OCI-LY1 (cell line): ENCODE measurements at regions not wholly inside any gene's neighbourhood (a gene's known extent, or its start where the extent isn't known, plus 50 kb on each side); places are given as distances from the start of the nearest gene placed in this dataset.

ENCODE experiments used
- H2AFZ ChIP-seq: fragments of 200-600 bp; sonication (generic), shearing (Covaris generic); 2 replicates; pipeline ENCODE4 v1.6.0; 2014; ENCODE audit warnings: antibody characterized with exemption, mild to moderate bottlenecking, low read length
- H3F3A ChIP-seq: fragments of 200-600 bp; sonication (generic), shearing (Covaris generic); 2 replicates; pipeline ENCODE4 v1.6.0; 2014; ENCODE audit warnings: mild to moderate bottlenecking, antibody characterized with exemption, low read length, moderate library complexity; ENCODE audit not compliant: insufficient read depth
- H3K27ac ChIP-seq: fragments of 200-600 bp; sonication (generic); 2 replicates; pipeline ENCODE4 v1.5.1; 2014; ENCODE audit warnings: low read length, mixed run types, mild to moderate bottlenecking, low read depth; ENCODE audit not compliant: poor library complexity, severe bottlenecking
- H3K27me3 ChIP-seq: fragments of 200-600 bp; sonication (generic); 2 replicates; pipeline ENCODE4 v1.6.0; 2014; ENCODE audit warnings: antibody characterized with exemption, mild to moderate bottlenecking, low read length, moderate library complexity; ENCODE audit not compliant: insufficient read depth
- H3K36me3 ChIP-seq: fragments of 200-600 bp; sonication (generic); 2 replicates; pipeline ENCODE4 v1.6.1; 2014; ENCODE audit warnings: mild to moderate bottlenecking, antibody characterized with exemption, low read length, moderate library complexity, mixed read lengths; ENCODE audit not compliant: insufficient read depth
- H3K4me1 ChIP-seq: fragments of 200-600 bp; sonication (generic); 2 replicates; pipeline ENCODE4 v1.5.1; 2014; ENCODE audit warnings: mild to moderate bottlenecking, low read length, moderate library complexity; ENCODE audit not compliant: insufficient read depth, severe bottlenecking
- H3K4me2 ChIP-seq: fragments of 200-600 bp; sonication (generic), shearing (Covaris generic); 2 replicates; pipeline ENCODE4 v1.6.1; 2014; ENCODE audit warnings: low read length
- H3K4me3 ChIP-seq: fragments of 200-600 bp; sonication (generic); 2 replicates; pipeline ENCODE4 v1.5.1; 2014; ENCODE audit warnings: low read length, low read depth, mild to moderate bottlenecking, mixed read lengths; ENCODE audit not compliant: poor library complexity, severe bottlenecking
- H3K79me2 ChIP-seq: fragments of 200-600 bp; shearing (Covaris generic); 2 replicates; pipeline ENCODE4 v1.6.1; 2016; ENCODE audit warnings: mixed run types, low read length, mixed read lengths; ENCODE audit not compliant: insufficient read depth
- H3K9ac ChIP-seq: fragments of 200-600 bp; sonication (generic), shearing (Covaris generic); 2 replicates; pipeline ENCODE4 v1.6.1; 2014; ENCODE audit warnings: mild to moderate bottlenecking, low read length, mixed read lengths
- H3K9me2 ChIP-seq: fragments of 200-600 bp; sonication (generic), shearing (Covaris generic); 2 replicates; pipeline ENCODE4 v1.6.1; 2014; ENCODE audit warnings: low read depth, mild to moderate bottlenecking, low read length, mixed read lengths
- H3K9me3 ChIP-seq: fragments of 200-600 bp; shearing (Covaris generic); 2 replicates; pipeline ENCODE4 v1.6.1; 2014; ENCODE audit warnings: low read length, mixed read lengths
- H4K20me1 ChIP-seq: fragments of 200-600 bp; sonication (generic), shearing (Covaris generic); 2 replicates; pipeline ENCODE4 v1.6.0; 2016; ENCODE audit warnings: mild to moderate bottlenecking, low read length; ENCODE audit not compliant: insufficient read depth
- EZH2 ChIP-seq: fragments of 200-600 bp; sonication (generic), shearing (Covaris generic); IDR thresholded peaks from 2 replicates; pipeline ENCODE4 v1.8.0; 2017; ENCODE audit warnings: borderline replicate concordance, mixed run types, mild to moderate bottlenecking, antibody characterized with exemption, low read length, moderate library complexity, mixed read lengths
- TF ChIP-seq, protein P1 (sequence below): fragments of 200-600 bp; sonication (generic), shearing (Covaris generic); IDR thresholded peaks from 2 replicates; pipeline ENCODE4 v1.5.1; 2017; ENCODE audit warnings: mild to moderate bottlenecking, antibody characterized with exemption, low read length, moderate library complexity, mixed read lengths

DNA sequence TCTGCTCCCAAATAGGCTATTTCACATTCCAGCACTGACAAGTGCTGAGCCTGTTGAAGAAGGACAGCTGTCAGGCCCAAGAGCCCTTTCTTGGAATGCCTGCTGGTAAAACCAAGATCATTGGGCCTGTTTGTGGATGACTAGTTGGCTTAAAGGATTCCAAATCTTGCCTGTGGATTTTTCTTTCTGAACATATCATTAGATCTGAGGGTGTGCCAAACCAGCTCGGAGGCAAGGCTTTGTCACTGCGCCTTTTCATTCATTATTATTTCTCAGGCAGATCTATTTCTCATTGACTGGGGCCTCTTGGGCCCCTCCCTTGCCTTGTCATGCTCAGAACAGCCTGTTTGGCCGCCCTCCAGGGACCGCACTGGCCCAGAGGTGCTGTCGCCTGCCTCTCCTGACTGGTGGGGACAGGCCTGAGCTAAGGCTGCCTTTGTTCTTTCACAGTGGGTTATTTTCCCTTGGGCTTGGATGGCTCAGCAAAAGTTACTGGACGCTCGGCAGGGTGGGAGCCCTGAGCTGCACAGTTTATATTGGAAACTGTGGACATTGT is 222.7 kb upstream of the SESN3 start:
- Histone ChIP-seq H3K27me3 (no peaks in the 10 kb centered on the region), H3K79me2 (no peaks in the 10 kb centered on the region), H3K4me2 (no peak overlapping the region), H3K4me1 (no peaks in the 10 kb centered on the region), H3F3A (no peaks in the 10 kb centered on the region), H4K20me1 (no peaks in the 10 kb centered on the region), H2AFZ (no peak overlapping the region), H3K4me3 (no peak overlapping the region), H3K9ac (no peak overlapping the region), H3K27ac (no peak overlapping the region), H3K9me2 (no peaks in the 10 kb centered on the region), H3K36me3 (no peaks in the 10 kb centered on the region), H3K9me3 (no peaks in the 10 kb centered on the region)
- TF ChIP-seq, protein P1, sequence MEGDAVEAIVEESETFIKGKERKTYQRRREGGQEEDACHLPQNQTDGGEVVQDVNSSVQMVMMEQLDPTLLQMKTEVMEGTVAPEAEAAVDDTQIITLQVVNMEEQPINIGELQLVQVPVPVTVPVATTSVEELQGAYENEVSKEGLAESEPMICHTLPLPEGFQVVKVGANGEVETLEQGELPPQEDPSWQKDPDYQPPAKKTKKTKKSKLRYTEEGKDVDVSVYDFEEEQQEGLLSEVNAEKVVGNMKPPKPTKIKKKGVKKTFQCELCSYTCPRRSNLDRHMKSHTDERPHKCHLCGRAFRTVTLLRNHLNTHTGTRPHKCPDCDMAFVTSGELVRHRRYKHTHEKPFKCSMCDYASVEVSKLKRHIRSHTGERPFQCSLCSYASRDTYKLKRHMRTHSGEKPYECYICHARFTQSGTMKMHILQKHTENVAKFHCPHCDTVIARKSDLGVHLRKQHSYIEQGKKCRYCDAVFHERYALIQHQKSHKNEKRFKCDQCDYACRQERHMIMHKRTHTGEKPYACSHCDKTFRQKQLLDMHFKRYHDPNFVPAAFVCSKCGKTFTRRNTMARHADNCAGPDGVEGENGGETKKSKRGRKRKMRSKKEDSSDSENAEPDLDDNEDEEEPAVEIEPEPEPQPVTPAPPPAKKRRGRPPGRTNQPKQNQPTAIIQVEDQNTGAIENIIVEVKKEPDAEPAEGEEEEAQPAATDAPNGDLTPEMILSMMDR = no peak
- no peak for TF ChIP-seq EZH2

DNA sequence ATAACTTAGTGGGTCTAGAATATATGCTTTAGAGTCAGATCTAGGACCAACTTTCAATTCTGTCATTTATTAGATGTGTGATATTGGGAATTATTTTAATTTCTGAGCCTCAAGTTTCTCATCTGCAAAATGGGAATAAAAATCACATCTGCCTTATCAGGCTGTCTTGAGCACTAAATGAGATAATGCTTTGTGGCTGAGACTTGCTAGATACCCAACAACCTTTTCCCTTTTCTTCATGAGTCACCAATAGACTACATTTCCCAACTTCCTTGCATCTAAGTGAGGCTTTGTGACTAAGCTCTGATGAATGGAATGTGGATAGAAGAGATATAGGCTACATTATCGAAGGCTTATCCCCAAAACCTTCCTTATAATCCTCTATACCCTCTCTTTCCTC is 220.7 kb upstream of the SESN3 start:
- TF ChIP-seq, protein P1 = no peak
- TF ChIP-seq EZH2 = no peak
- no peaks in the 10 kb centered on the region for H3F3A ChIP-seq
- no peaks in the 10 kb centered on the region for H4K20me1 ChIP-seq
- no peak overlapping the region for H2AFZ ChIP-seq
- no peaks in the 10 kb centered on the region for H3K9me3 ChIP-seq
- H3K79me2 ChIP-seq = no peaks in the 10 kb centered on the region
- H3K9ac ChIP-seq = no peak overlapping the region
- no peaks in the 10 kb centered on the region for H3K9me2 ChIP-seq
- H3K4me1 ChIP-seq = no peaks in the 10 kb centered on the region
- H3K27me3 ChIP-seq = no peaks in the 10 kb centered on the region
- no peak overlapping the region for H3K27ac ChIP-seq
- H3K4me3 ChIP-seq = no peak overlapping the region
- no peak overlapping the region for H3K4me2 ChIP-seq
- H3K36me3 ChIP-seq = no peaks in the 10 kb centered on the region

DNA sequence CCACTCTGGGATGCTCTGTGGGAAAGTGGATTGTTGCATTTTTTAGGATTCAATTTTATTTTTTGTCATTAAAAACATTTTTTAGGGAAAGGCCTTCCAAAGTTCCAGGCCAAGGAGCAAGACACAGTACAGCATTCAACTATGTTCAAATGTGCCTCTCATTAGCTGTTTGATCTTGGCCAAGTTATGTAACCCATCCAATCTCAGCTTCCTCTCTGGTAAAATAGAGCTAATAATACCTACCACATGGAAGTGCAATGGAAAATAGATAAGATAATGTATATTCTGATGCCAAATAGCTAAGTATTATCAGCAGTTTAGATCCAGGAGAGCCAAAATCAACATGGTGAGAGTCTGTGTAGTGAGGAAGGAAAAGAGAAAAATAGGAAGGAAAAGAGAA is 220.3 kb upstream of the SESN3 start:
- H3K9me3 ChIP-seq = no peaks in the 10 kb centered on the region
- TF ChIP-seq EZH2 = no peak
- TF ChIP-seq, protein P1 = no peak

More for the DNA sequence above, 220.3 kb upstream of the SESN3 start:
- H3K4me2 ChIP-seq = no peak overlapping the region
- no peak overlapping the region for H3K4me3 ChIP-seq
- H2AFZ ChIP-seq = no peak overlapping the region
- no peaks in the 10 kb centered on the region for H3K79me2 ChIP-seq
- no peak overlapping the region for H3K27ac ChIP-seq
- no peaks in the 10 kb centered on the region for H3K36me3 ChIP-seq
- no peaks in the 10 kb centered on the region for H3K9me2 ChIP-seq
- no peaks in the 10 kb centered on the region for H3K4me1 ChIP-seq
- H3K27me3 ChIP-seq = no peaks in the 10 kb centered on the region
- no peak overlapping the region for H3K9ac ChIP-seq
- no peaks in the 10 kb centered on the region for H4K20me1 ChIP-seq
- H3F3A ChIP-seq = no peaks in the 10 kb centered on the region
